ENCODE measurements at regions not wholly inside any gene's neighbourhood (a gene's known extent, or its start where the extent isn't known, plus 50 kb on each side); places are given as distances from the start of the nearest gene placed in this dataset.
"Not testable (repeated sequence)": the region's sequence is repeated elsewhere in the genome, so short reads cannot be mapped to it uniquely, and the experiment has no call there.

DNA sequence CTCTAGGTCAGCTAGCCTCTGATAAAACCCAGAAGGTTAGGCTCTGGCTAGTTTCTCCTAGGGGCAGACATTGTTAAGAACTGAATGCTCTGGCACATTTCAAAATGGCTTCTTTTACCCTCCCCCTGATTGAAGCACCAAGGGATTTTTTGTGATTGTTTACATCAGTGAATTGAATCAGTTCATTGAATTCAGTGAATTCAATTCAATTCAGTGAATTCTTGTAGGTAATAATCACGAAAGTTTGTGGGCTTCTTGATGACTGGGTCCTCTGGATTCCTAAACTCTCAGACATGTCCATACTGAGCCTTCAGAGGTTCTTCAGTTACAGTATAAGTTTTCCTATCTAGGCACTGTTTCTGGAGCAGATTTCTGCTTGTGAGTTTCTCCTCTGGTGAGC lies 135.2 kb upstream of the ELAC2 start:
- H3K9me3 ChIP-seq (ENCODE audit: control insufficient read depth, insufficient read depth, low read depth, low read length), result no peaks in the 10 kb centered on the region
- TF ChIP-seq EZH2 (IDR thresholded peaks at IDR 0.05; ENCODE audit: low read length, missing control alignments), result no peak
- TF ChIP-seq, protein P1, sequence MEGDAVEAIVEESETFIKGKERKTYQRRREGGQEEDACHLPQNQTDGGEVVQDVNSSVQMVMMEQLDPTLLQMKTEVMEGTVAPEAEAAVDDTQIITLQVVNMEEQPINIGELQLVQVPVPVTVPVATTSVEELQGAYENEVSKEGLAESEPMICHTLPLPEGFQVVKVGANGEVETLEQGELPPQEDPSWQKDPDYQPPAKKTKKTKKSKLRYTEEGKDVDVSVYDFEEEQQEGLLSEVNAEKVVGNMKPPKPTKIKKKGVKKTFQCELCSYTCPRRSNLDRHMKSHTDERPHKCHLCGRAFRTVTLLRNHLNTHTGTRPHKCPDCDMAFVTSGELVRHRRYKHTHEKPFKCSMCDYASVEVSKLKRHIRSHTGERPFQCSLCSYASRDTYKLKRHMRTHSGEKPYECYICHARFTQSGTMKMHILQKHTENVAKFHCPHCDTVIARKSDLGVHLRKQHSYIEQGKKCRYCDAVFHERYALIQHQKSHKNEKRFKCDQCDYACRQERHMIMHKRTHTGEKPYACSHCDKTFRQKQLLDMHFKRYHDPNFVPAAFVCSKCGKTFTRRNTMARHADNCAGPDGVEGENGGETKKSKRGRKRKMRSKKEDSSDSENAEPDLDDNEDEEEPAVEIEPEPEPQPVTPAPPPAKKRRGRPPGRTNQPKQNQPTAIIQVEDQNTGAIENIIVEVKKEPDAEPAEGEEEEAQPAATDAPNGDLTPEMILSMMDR (conservative IDR thresholded peaks at IDR 0.05 in 1 of 2, IDR thresholded peaks at IDR 0.05 in 1 of 2; ENCODE audit: low read depth in 1 of 2, low read length in 2 of 2), result no peak
- no peak overlapping the region for H3K9ac ChIP-seq (ENCODE audit: insufficient read depth, low read length)
- H3K4me1 ChIP-seq (ENCODE audit: control insufficient read depth, extremely low read depth, insufficient read depth, low read length), result no peaks in the 10 kb centered on the region
- H3K79me2 ChIP-seq (ENCODE audit: control insufficient read depth, insufficient read depth, low read length), result no peaks in the 10 kb centered on the region
- H2AFZ ChIP-seq (ENCODE audit: low read length), result no peak overlapping the region
- H3K4me2 ChIP-seq (ENCODE audit: extremely low read depth, insufficient read depth, low read length), result no peak overlapping the region
- no peaks in the 10 kb centered on the region for H4K20me1 ChIP-seq (ENCODE audit: control insufficient read depth, extremely low read depth, insufficient read depth, low read length)
- H3K36me3 ChIP-seq (ENCODE audit: control insufficient read depth, insufficient read depth, low read length), result no peaks in the 10 kb centered on the region
- no peak overlapping the region for H3K27ac ChIP-seq (ENCODE audit: insufficient read depth, low read length)
- peak in 1 of 2 donors; percentile 47 for DNase-seq (ENCODE audit: low read depth in 2 of 2)
- no peak overlapping the region for H3K4me3 ChIP-seq (replicated peaks in 1 of 4; ENCODE audit: control extremely low read depth in 1 of 4, insufficient read depth in 1 of 4, low read depth in 3 of 4, low read length in 4 of 4)
- no peaks in the 10 kb centered on the region for H3K27me3 ChIP-seq (ENCODE audit: control insufficient read depth, insufficient read depth, low read length)

- Histone ChIP-seq H3K9me3 (ENCODE audit: control insufficient read depth, insufficient read depth, low read depth, low read length) (no peaks in the 10 kb centered on the region), H3K36me3 (ENCODE audit: control insufficient read depth, insufficient read depth, low read length) (no peaks in the 10 kb centered on the region), H3K79me2 (ENCODE audit: control insufficient read depth, insufficient read depth, low read length) (no peaks in the 10 kb centered on the region), H3K27ac (ENCODE audit: insufficient read depth, low read length) (no peak overlapping the region), H3K9ac (ENCODE audit: insufficient read depth, low read length) (no peak overlapping the region), H3K4me2 (ENCODE audit: extremely low read depth, insufficient read depth, low read length) (no peak overlapping the region), H4K20me1 (ENCODE audit: control insufficient read depth, extremely low read depth, insufficient read depth, low read length) (no peaks in the 10 kb centered on the region), H3K27me3 (ENCODE audit: control insufficient read depth, insufficient read depth, low read length) (no peaks in the 10 kb centered on the region), H2AFZ (ENCODE audit: low read length) (no peak overlapping the region), H3K4me1 (ENCODE audit: control insufficient read depth, extremely low read depth, insufficient read depth, low read length) (no peaks in the 10 kb centered on the region), H3K4me3 (replicated peaks in 1 of 4; ENCODE audit: control extremely low read depth in 1 of 4, insufficient read depth in 1 of 4, low read depth in 3 of 4, low read length in 4 of 4) (no peak overlapping the region)
- DNase-seq (ENCODE audit: low read depth in 2 of 2), result peak in 1 of 2 donors; percentile 17
- no peak for TF ChIP-seq EZH2 (IDR thresholded peaks at IDR 0.05; ENCODE audit: low read length, missing control alignments)
- TF ChIP-seq, protein P1 (conservative IDR thresholded peaks at IDR 0.05 in 1 of 2, IDR thresholded peaks at IDR 0.05 in 1 of 2; ENCODE audit: low read depth in 1 of 2, low read length in 2 of 2), result no peak
Observed at GRCh38 chr17:13152501-13152900, 134.7 kb upstream of the ELAC2 start.

DNA sequence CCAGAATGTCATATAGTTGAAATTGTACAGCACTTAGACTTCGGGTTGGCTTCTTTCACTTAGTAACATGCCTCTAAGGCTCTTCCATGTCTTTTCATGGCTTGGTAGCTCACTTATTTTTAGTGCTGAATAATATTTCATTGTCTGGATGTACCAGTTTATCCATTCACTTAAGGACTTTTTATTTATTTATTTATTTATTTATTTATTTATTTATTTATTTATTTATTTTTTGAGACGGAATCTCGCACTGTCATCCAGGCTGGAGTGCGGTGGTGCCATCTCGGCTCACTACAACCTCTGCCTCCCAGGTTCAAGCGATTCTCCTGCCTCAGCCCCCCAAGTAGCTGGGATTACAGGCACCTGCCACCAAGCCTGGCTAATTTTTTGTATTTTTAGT lies 132.9 kb upstream of the ELAC2 start:
- not testable (repeated sequence) for H3K27ac ChIP-seq (ENCODE audit: insufficient read depth, low read length); H3K36me3 ChIP-seq (ENCODE audit: control insufficient read depth, insufficient read depth, low read length); H3K27me3 ChIP-seq (ENCODE audit: control insufficient read depth, insufficient read depth, low read length); DNase-seq (ENCODE audit: low read depth in 2 of 2); H3K79me2 ChIP-seq (ENCODE audit: control insufficient read depth, insufficient read depth, low read length); H2AFZ ChIP-seq (ENCODE audit: low read length); H3K9me3 ChIP-seq (ENCODE audit: control insufficient read depth, insufficient read depth, low read depth, low read length); H3K9ac ChIP-seq (ENCODE audit: insufficient read depth, low read length); H3K4me1 ChIP-seq (ENCODE audit: control insufficient read depth, extremely low read depth, insufficient read depth, low read length); H4K20me1 ChIP-seq (ENCODE audit: control insufficient read depth, extremely low read depth, insufficient read depth, low read length); H3K4me2 ChIP-seq (ENCODE audit: extremely low read depth, insufficient read depth, low read length); H3K4me3 ChIP-seq (replicated peaks in 1 of 4; ENCODE audit: control extremely low read depth in 1 of 4, insufficient read depth in 1 of 4, low read depth in 3 of 4, low read length in 4 of 4)

All from fibroblast of lung (primary cell).